HG03432 (cell line): ENCODE measurements at regions not wholly inside any gene's neighbourhood (a gene's known extent, or its start where the extent isn't known, plus 50 kb on each side); places are given as distances from the start of the nearest gene placed in this dataset.
"Not testable (repeated sequence)": the region's sequence is repeated elsewhere in the genome, so short reads cannot be mapped to it uniquely, and the experiment has no call there.

Experiments used
- ATAC-seq: cut with Tn5 transposase; IDR thresholded peaks from one replicate; pipeline ENCODE4 v1.9.1; 2021; ENCODE audit warnings: mild to moderate bottlenecking, moderate library complexity; ENCODE audit not compliant: unreplicated experiment

DNA sequence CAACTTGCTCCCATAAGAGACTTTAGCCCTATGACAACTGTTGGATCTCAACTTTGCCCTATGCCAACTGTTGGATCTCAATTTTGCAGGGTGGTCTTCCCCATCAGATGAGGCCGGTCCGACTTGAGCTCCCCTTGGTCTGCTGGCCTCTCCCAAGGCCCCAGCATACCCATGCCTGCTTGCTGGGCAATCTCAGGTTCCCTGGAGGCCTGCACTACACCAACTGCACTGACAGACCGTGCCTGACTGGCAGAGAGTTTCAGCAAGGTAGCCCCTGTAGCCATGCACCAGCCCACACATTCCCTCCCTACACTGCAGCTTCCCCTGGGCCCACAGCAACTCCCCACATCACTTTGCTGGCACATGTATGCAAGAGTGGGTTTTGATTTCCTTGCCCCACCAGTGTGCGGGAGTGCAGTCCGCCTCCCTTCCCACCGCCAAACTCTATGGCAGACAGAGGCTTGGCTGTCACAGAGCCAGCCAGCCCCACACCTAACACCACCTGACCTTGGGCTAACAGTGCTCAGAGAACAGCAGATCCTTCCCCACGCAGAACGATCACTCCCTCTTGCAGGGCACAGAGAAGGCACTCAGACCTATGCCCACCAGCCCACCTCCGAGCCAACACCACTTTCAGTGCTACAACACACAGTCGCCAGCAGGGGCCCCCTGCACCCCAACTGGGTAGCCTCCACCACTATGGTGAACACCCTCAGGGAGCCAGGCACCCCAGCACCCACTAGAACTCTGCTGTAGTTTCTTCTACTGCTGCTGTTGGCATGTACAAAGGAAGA lies 279.9 kb upstream of the COX7C start:
- ATAC-seq: no peak

DNA sequence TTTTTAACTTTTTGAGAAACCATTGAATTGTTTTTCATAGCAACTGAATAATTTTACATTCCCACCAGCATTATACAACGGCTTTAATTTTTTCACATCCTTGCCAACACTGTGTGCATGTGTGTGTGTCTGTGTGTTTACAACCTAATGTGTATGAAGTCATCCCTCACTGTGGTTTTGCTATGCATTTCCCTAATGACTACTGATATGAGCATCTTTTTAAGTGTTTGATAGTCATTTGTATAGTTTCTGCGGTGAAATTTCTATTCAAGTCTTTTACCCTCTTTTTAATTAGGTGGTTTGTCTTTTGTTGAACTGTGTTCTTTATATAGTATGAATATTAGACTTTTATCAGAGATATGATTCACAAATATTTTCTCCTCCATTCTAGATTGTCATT lies 263.1 kb upstream of the COX7C start:
- ATAC-seq: peak; percentile 84

DNA sequence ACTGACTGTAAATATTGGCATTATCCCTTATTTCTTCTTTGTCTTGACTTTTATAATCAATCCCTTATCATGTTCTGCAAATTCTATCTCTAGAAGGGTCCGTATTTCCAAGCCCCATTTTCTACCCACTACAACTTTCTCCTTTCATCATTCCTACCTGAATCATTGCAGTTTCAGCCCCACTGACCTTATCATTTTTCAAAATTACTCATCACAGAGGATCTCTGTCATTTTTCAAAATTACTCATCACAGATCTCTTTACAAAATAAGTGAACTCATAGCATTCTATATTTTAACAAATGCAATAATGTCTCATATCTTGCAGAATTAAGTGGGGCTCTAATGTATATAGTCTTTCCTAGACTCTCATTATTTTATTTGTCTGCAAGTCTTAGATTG lies 256.9 kb upstream of the COX7C start:
- peak; percentile 55 for ATAC-seq

DNA sequence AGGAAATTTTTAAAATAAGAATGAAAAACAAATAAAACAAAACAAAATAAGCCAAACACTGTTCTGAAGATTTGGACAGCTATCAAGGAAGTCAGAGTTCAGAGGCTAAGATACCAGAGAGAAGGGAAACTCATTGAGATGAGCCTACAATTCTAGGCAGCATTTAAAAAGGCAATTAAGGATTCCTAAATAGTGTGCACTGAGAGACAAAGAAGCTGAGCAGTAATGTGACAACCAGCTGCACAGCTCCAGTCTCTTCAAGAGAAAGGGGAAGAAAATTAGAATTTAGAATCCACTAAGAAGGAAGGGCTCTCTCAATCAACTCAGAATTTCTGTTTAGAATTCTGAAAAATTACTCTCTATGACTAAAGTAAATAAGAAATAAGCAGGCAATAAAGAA lies 246.7 kb upstream of the COX7C start:
- no peak for ATAC-seq

DNA sequence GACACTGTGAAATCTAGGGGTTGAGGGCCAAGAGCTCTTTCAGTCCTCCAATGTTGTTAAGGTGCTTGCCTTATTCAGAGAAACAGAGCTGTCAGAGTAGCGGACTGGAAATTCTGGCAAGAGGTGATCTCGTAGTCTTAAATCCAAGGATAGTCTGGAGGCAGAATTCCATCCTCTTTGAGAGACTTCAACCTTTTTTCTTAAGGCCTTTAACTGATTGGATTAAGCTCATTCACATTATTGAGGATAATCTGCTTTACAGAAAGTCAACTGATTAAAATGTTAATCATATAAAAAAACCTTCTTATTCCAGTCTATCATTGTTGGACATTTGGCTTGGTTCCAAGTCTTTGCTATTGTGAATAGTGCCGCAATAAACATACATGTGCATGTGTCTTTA lies 243.1 kb upstream of the COX7C start:
- no peak for ATAC-seq

DNA sequence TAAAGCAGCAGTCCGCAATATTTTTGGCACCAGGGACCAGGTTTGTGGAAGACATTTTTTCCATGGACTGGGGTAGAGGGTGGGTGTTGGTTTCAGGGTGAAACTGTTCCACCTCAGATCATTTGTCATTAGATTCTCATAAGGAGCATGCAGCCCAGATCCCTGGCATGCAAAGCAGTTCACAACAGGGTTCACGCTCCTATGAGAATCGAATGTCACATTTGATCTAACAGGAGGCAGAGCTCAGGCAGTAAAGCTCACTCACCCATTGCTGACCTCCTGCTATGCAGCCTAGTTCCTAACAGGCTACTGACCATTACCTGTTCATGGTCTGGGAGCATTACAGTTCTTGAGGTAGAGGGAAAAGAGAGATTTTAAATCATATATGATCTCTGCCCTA lies 241.5 kb upstream of the COX7C start:
- no peak for ATAC-seq

DNA sequence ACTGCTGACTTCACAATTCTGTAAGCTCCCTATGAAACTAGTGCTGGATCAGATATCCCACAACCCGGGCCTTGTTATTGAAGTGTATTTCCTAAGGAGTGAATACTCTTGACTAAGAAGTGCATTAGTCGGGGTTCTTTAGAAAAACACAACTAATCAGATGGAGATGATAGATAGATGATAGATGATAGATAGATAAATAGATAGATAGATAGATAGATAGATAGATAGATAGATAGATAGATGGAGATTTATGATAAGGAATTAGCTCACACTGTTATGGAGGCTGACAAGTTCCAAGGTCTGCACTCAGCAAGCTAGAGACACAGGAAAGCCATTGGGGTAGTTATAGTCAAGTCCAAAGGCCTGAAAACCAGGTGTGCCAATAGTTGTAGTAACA lies 214.6 kb upstream of the COX7C start:
- no peak for ATAC-seq

DNA sequence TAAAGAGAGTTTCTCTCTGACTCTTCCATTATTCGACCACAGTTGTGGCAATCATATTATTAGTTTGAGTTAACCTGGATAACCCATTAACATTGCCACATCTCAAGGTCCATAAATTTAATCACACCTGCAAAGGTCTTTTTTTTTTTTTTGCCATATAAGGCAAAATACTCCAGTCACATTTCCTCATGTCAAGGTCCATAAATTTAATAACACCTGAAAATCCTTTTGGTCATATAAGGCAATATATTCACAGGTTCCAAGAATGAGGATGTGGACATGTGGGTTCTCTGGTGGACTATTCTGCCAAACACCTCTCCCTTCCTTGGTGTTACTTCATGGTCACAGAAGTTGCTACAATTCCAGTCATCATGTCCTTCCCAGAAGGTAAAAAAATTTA lies 213.5 kb upstream of the COX7C start:
- no peak for ATAC-seq

DNA sequence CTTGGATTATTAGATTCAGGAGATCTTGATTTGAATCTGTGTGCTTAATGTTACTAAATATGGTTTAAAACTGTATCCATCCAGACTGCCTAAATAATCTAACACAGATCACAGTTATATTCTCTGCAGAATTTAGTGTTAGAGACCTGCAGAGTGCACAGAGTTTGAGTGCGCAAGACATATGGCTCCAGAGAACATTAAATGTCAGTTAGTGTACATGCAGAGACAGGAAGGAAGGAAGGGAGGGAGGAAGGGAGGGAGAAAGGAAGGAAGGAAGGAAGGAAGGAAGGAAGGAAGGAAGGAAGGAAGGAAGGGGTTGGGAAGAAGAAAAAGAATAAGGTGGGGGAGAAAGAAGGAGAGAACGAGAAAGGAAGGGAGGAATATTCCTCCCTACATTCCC lies 210.0 kb upstream of the COX7C start:
- ATAC-seq: no peak

DNA sequence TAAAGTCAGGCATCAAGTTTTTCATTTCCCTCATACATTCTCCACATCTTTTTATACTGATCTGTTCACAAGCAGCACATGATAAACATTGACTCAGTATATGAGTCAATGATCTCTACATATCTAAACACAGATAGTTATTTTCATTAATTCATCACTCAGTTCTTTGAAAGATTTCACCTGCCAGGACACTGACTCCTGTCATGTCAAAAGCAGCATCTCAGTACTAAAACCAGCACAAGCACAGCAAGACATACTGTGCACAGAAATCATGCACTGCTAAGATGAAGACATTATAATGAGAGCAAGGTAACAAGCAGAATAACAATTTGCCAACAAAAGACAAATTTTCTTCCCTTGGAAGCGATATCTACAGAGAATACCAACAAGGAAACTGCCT lies 206.1 kb upstream of the COX7C start:
- no peak for ATAC-seq

DNA sequence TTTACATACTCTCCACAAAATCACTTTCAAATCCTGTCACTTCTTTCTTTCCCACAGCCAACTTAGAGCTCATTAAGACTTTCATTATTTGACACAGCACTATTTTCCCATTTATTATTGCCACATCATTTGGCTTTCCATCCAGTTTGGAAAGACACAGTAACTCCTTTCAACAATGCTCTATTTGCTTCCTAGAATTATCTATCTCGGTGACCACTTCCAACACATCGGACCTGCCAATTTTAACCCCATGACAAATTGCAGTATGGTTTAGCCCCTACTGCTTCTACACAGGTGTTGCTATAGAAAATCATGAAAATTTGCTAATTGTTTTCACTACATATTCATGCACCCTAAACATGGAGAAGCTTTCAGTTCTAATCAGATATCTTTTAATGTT lies 190.6 kb upstream of the COX7C start:
- no peak for ATAC-seq

DNA sequence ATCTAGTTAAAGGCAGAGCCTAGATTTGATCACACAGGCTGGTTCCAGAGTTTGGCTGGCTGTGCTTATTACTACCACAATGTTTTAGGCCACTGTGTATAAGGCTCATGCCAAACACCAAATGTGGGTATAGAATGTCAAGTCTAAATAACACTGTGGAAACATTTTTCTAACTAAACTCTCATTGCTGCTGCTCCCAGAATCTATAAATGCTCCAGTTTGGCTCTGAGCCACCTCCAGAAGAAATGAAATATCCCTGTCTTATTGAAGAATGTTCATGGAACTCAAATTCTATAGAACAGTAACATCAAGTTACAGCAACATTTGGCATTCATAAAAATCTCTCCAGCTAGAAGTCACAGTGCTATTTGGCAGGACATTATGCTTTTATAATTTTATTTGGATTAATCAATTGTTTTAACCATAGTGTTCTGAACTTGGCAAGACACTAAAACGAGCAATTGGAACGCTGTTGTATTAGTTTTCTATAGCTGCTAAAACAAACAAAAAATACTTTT lies 178.1 kb upstream of the COX7C start:
- no peak for ATAC-seq

DNA sequence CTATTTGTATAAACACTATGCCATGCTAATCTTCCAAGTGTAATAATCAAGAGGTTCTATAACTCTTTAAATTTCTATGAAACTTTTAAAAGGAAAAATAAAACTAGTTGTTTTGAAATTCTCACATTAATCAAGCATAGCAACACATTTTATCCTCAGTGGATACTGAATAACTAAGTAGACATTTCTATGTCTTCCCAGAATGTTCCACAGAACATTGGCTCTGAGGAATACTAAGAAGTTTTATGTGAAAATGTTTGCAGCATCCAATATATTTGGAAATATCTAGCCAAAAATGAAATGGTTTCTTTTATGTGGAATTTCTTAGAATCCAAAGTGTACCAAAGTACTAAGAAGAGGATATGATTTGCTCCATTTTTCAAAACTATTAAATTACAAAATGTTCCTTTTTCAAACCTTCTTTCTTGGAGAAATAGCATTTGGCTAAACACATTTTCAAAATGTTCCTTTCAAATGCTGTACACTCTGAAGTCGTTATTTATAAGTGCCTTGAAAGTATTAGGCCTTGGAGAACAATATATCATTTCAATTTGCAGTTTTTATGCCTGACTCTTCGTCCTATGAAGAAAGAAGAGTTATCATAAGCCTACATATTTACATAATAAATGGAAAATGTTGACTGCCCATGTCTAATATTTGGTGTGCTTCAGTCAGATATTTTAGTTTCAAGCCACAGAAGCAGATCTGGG lies 175.6 kb upstream of the COX7C start:
- ATAC-seq: no peak

DNA sequence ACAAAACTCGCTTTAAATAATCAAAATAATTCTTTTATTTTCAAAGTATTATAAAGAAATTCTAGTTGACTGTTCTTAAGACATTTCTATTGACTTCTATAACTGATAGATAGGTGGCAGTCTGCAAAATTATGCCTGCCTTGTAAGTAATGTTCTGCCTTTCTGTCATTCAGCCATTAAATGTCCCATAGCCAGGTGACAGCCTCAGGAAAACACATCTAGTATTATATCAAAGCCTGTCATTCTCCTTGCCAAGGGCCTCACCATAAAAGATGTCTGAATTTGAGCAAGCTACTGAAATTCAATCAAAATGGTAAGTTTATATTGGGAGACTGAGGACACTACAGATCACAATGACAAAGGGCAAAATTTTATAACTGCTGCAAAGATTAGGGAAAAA lies 170.4 kb upstream of the COX7C start:
- no peak for ATAC-seq

DNA sequence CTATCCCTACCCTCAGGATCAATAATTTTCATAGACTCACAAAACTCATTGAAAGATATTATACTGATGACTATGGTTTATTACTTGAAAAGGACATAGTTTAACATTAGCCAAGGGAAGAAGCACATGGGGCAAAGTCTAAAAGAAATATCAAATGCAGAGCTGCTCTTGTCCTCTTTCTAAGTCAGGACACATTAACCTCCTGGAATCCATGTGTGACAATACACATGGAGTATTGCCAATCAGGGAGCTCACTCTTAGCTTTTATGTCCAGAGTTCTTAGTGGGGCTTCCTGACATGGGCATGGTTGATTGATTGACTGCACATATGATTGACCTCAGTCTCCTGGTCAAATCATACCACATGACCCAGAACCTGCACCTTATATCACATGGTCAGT lies 165.5 kb upstream of the COX7C start:
- no peak for ATAC-seq

DNA sequence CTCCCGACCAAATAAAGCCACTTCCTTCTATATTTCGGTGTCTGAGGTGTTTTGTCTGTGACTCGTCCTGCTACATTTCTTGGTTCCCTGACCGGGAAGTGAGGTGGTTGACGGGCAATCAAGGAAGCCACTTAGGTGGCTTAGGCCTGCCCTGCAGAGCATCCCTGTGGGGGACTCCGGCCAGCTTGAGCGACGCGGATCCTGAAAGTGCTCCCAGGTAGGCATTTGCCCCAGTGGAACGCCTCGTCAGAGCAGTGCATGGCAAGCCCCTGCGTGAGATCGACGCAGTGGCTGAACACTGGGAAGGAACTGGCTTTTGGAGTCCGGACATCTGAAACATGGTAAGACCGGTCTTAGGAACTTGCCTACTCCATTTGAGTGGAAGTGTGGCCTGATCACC lies 157.2 kb upstream of the COX7C start:
- no peak for ATAC-seq

DNA sequence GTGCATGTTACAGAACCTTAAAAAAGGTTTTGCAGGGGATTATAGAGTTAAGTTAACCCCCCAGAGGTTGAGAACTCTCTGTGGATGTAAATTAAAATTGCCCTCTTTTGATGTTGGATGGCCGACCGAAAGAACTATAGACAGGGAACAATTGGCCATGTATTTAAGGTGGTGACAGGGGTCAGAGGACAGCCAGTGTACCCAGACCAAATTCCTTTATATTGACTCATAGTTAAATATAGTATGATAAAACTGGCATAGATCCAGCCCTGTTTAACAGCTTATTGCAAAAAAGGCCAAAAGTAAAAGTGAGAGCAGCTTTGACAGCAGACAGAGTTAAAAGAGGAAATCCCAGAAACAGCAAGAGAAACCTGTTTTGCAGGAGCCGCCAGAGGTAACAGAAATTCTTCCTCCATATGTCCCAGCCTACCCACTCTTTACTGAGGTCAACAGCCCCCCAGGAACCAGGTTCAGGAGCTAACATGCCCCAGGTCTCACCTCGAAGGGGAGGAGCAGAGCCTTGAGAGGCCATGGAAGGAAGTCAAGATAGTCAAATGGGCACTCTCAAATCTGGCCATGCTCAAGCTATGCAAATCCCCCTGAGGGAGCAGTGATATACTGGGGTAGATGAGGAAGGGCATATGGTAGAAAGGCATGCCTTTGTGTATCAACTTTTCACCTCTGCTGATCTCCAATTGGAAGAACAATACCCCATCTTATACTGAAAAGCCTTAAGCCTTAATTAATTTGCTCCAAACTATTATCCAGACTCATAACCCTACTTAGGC lies 156.4 kb upstream of the COX7C start:
- peak; percentile 53 for ATAC-seq

DNA sequence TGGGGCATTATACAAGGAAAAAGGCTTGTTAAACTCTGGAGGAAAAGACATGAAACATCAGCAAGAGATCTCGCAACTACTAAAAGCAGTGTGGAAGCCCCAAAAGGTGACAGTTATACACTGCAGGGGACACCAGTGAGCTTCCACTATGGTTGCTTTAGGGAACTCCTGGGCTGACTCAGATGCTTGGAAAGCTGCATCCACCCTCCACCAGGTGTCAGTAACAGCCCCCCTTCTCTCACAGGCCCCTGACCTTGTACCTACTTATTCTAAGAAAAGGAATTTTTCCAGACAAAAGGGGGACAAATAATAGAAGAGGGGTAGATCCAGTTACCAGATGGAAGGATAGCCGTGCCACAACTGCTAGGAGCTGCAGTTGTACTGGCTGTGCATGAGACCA lies 154.4 kb upstream of the COX7C start:
- ATAC-seq: no peak

DNA sequence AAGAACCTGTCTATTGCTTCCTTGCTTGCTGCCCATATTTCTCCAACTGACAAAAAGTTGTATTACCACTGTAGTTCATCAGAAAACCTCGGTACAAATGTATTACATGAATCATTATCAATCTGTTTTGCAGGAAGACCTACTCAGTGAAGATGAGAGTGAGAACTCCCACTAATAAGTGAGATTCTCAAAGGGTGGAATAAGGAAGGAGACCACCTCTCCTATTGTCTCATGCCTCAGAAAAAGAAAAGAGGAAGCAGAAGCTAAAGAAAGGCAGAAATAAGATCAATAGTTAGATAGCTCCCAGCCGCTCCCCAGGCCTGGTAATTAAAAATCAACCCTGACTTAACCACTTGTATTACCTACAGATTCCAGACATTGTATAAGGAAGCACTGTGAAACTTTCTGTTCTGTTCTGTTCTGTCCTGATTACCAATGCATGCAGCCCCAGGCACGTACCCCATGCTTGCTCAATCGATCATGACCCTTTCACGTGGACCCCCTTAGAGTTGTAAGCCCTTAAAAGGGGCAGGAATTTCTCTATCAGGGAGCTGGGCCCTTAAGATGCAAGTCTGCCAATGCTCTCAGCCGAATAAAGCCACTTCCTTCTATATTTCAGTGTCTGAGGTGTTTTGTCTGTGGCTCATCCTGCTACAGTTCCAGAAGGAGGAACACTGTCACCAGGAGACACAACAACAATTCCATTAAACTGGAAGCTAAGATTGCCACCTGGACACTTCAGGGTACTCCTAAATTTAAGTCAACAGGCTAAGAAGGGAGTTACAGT lies 152.5 kb upstream of the COX7C start:
- ATAC-seq: no peak

DNA sequence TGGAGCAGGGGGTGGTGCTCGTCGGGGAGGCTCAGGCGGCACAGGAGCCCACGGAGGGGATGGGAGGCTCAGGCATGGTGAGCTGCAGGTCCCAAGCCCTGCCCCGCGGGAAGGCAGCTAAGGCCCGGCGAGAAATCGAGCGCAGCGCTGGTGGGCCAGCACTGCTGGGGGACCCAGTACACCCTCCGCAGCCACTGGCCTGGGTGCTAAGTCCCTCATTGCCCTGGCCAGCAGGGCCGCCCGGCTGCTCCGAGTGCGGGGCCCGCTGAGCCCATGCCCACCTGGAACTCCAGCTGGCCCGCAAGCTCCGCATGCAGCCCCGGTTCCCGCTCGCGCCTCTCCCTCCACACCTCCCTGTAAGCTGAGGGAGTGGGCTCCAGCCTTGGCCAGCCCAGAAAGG lies 151.0 kb upstream of the COX7C start:
- ATAC-seq: not testable (repeated sequence)

DNA sequence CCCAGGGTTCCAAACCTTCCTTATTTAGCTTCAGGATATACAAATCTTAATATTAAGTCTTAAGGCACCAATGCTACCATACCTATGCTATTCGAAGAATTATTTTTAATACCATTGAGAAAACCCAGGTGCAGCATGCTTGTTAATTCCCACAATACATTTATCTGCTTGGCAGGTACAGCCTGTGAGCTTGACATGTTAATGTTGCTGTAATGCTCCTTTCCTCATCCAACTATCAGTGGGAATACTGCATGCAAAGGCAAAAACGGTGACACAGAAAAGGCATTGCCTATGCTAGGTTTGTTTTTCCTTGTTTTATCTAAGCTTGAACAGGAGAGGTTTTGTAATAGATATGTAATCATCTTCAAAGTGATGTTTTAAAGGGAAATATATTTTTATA lies 135.7 kb upstream of the COX7C start:
- no peak for ATAC-seq
